Heart left ventricle (tissue), 16 donors: ENCODE measurements at regions not wholly inside any gene's neighbourhood (a gene's known extent, or its start where the extent isn't known, plus 50 kb on each side); places are given as distances from the start of the nearest gene placed in this dataset.

Source experiments
- ATAC-seq, 4 donors: fragments of 200-7000 bp; cut with Tn5 transposase; one replicate each; pipeline ENCODE4 v1.9.1; 2020 to 2022; ENCODE audit warnings: moderate library complexity in 4 of 4, mild to moderate bottlenecking in 3 of 4, moderate number of reproducible peaks in 1 of 4
- DNase-seq, 5 donors: peaks; one replicate each; pipeline ENCODE4 v3.0.0-alpha.2; 2020
- H3K27ac ChIP-seq, 12 donors: fragments of 200-600 bp; sonication (generic) in 4 of 12; one replicate each; pipeline versions ENCODE4 v1.5.0 to v1.8.0; 2016 to 2022; ENCODE audit warnings: mild to moderate bottlenecking in 2 of 12
- H3K27me3 ChIP-seq, 9 donors: fragments of 200-600 bp; sonication (generic) in 2 of 9; one replicate each; pipeline versions ENCODE4 v1.5.1 to v1.8.0; 2016 to 2022; ENCODE audit warnings: mild to moderate bottlenecking in 3 of 9
- H3K36me3 ChIP-seq, 9 donors: fragments of 200-600 bp; sonication (generic) in 2 of 9; one replicate each; pipeline versions ENCODE4 v1.5.0 to v1.8.0; 2018 to 2022; ENCODE audit warnings: mild to moderate bottlenecking in 2 of 9
- H3K4me1 ChIP-seq, 12 donors: fragments of 200-600 bp; sonication (generic) in 4 of 12; one replicate each; pipeline versions ENCODE4 v1.5.0 to v1.8.0; 2016 to 2022; ENCODE audit warnings: mild to moderate bottlenecking in 3 of 12
- H3K4me3 ChIP-seq, 12 donors: fragments of 200-600 bp; sonication (generic) in 4 of 12; one replicate each; pipeline versions ENCODE4 v1.5.0 to v1.8.0; 2017 to 2022; ENCODE audit warnings: mild to moderate bottlenecking in 9 of 12, moderate library complexity in 4 of 12
- H3K9me3 ChIP-seq, 12 donors: fragments of 200-600 bp; sonication (generic) in 4 of 12; one replicate each; pipeline versions ENCODE4 v1.5.0 to v1.8.0; 2016 to 2022; ENCODE audit warnings: mild to moderate bottlenecking in 1 of 12
- POLR2A ChIP-seq, 2 donors: fragments of 450-650 bp; IDR thresholded peaks; one replicate each; pipeline ENCODE4 v1.6.1; 2017; ENCODE audit warnings: antibody characterized with exemption in 2 of 2, mild to moderate bottlenecking in 2 of 2, moderate library complexity in 2 of 2
- WGBS, 4 donors: extraction: QIAGEN DNeasy Blood & Tissue Kit in 2 of 4; methylation state at CpG; one replicate each; pipeline versions ENCODE4 v1.1.5 to v1.1.7; 2013 to 2018; 5-methylcytosine and 5-hydroxymethylcytosine counted together
- intact Hi-C, 10 donors: fragments of 100-400 bp; cut with DNase I; formaldehyde crosslinking; loops; one replicate each; pipeline versions ENCODE4 v1.11.1 to v1.14.2; 2022
- TF ChIP-seq, protein P1 (sequence below), 12 donors: fragments of 200-600 bp; sonication (generic) in 4 of 12; IDR thresholded peaks; one replicate each; pipeline versions ENCODE4 v1.5.0 to v1.8.0; 2018 to 2022; ENCODE audit warnings: antibody characterized with exemption in 12 of 12, mild to moderate bottlenecking in 5 of 12
- donor health status: ischemic (EF 13 %, LVEDD 7.1; RV severe dilation, severe dysfunction).
- donor health status: healthy with polysubstance abuse.
- donor health status: DM: no; HTN: yes; CAD: no.
- donor health status: DM: no; HTN: no; CAD: no.
- donor health status: ischemic (EF 25% LVEDD 6.9; RV normal size, moderate dysfunction).
- donor health status: ischemic (EF 25% LVEDD 5.7; RV mildly dilated, moderate dysfunction).
- donor health status: healthy.
- donor health status: DM: yes; HTN: yes; CAD: no.
- donor health status: ischemic (EF 35%, LVEDD 5.7; RV mildly dilated, moderate dysfunction).
- donor health status: nonischemic (EF 11% LVEDD 7.7; RV severe dilation, severe dysfunction).
- donor health status: DM: yes; HTN: yes; CAD: no.
- donor health status: PGD.
- donor health status: ischemic (EF 29% LVEDD 5.4; RV normal size, mild dysfunction).
- donor health status: nonischemic (EF 23%, LVEDD 6.1; RV moderate dilation, normal function).

- intact Hi-C loops: no loop called here
- H3K27ac ChIP-seq: no peak overlapping the region
- no peaks in the 10 kb centered on the region for H3K36me3 ChIP-seq
- no peak overlapping the region for H3K4me3 ChIP-seq
- WGBS, 4 donors: 87 to 95% (median 92%) methylated on average over 7 of the region's 7 CpGs
- no peak for TF ChIP-seq POLR2A (IDR thresholded peaks at IDR 0.05)
- TF ChIP-seq, protein P1, sequence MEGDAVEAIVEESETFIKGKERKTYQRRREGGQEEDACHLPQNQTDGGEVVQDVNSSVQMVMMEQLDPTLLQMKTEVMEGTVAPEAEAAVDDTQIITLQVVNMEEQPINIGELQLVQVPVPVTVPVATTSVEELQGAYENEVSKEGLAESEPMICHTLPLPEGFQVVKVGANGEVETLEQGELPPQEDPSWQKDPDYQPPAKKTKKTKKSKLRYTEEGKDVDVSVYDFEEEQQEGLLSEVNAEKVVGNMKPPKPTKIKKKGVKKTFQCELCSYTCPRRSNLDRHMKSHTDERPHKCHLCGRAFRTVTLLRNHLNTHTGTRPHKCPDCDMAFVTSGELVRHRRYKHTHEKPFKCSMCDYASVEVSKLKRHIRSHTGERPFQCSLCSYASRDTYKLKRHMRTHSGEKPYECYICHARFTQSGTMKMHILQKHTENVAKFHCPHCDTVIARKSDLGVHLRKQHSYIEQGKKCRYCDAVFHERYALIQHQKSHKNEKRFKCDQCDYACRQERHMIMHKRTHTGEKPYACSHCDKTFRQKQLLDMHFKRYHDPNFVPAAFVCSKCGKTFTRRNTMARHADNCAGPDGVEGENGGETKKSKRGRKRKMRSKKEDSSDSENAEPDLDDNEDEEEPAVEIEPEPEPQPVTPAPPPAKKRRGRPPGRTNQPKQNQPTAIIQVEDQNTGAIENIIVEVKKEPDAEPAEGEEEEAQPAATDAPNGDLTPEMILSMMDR (IDR thresholded peaks at IDR 0.05): no peak
- H3K27me3 ChIP-seq: no peaks in the 10 kb centered on the region
- peaks cover 0 to 8% (median 0%) of the 10 kb centered on the region in 12 donors for H3K9me3 ChIP-seq
- DNase-seq: no peak
- peaks cover 0 to 5% (median 0%) of the 10 kb centered on the region in 12 donors for H3K4me1 ChIP-seq
- no peak for ATAC-seq
Measured at GRCh38 chrX:8374041-8374825, 90.4 kb upstream of the VCX3B start.

DNA sequence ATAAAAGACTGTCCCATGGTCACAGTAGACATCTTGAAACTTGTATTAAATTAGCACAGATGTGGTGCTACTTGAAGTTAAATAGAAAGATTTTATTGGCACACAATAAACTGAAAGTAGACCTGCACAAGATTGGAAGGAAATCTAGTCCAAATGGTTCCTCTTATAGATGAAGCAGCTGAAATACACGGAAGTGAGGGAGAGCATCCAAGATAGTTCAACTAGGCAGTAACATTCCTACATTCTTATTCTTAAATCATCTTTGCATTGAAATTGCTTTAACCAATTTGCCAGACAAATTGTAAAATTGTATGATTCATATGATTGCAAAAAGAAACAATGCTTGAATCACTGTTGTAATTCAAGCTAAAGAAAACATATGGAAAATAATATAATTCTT is 87.6 kb upstream of the VCX3B start:
- no peak overlapping the region for H3K4me3 ChIP-seq
- TF ChIP-seq, protein P1 (IDR thresholded peaks at IDR 0.05): no peak
- no peak for TF ChIP-seq POLR2A (IDR thresholded peaks at IDR 0.05)

DNA sequence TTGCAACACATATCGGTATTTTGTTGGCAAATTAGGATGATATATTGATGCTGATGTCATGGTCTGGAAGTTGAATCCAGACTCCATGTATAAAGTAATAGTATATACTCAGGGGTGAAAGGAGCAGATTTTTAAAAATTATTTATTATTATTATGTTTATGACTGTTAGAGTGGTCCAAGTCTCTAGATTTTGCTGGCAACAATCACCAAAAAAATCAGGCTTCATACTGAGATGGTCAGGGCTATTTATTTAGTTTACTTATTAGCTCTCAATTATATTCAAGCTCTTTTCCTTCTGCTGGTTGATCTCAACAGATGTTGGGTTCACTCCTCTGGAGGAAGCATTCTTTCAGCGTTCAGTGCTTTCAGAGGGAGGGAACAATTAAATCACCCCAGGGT is 73.9 kb upstream of the VCX3B start:
- no peaks in the 10 kb centered on the region for H3K9me3 ChIP-seq
- intact Hi-C loops: no loop called here
- no peak overlapping the region for H3K4me3 ChIP-seq
- H3K27ac ChIP-seq: no peak overlapping the region
- ATAC-seq (no peak), DNase-seq (no peak)
- TF ChIP-seq, protein P1 (IDR thresholded peaks at IDR 0.05): no peak
- no peak for TF ChIP-seq POLR2A (IDR thresholded peaks at IDR 0.05)
- 76 to 87% (median 82%) methylated on average over 2 of the region's 2 CpGs for WGBS, 4 donors
- H3K36me3 ChIP-seq: no peaks in the 10 kb centered on the region
- H3K27me3 ChIP-seq: no peaks in the 10 kb centered on the region
- no peaks in the 10 kb centered on the region for H3K4me1 ChIP-seq

More for the DNA sequence above, 87.6 kb upstream of the VCX3B start:
- H3K27ac ChIP-seq: no peak overlapping the region
- H3K9me3 ChIP-seq: peaks cover 0 to 8% (median 0%) of the 10 kb centered on the region in 12 donors
- 47 to 75% (median 51%) methylated on average over 1 of the region's 1 CpG for WGBS, 4 donors
- ATAC-seq: no peak
- H3K36me3 ChIP-seq: no peaks in the 10 kb centered on the region
- H3K27me3 ChIP-seq: no peaks in the 10 kb centered on the region
- intact Hi-C loops: no loop called here
- no peaks in the 10 kb centered on the region for H3K4me1 ChIP-seq
- no peak for DNase-seq

DNA sequence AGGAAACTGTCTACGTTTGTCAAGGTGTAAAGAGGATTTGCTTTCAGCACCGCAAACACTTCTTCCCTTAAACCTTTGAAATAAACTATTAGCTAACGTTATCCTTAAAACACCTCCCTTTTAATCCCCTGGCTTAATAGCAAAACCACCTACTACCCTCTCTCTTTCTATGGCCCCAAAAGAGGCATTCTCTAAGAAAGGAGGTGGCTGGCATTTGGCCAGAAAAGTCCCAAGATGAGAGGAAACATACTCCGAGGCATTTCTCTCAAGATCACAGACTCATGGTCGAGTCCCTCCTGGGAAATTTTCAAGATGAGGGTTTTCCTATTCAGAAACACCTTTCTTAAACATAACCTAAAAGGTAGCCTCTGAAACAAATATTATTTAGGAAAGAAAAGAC is 60.6 kb upstream of the VCX3B start:
- no peaks in the 10 kb centered on the region for H3K27me3 ChIP-seq
- H3K4me1 ChIP-seq: peaks cover 0 to 9% (median 0%) of the 10 kb centered on the region in 12 donors
- peaks cover 0 to 4% (median 0%) of the 10 kb centered on the region in 12 donors for H3K9me3 ChIP-seq
- no peak overlapping the region for H3K27ac ChIP-seq
- WGBS, 4 donors: 42 to 59% (median 51%) methylated on average over 5 of the region's 5 CpGs
- TF ChIP-seq, protein P1 (IDR thresholded peaks at IDR 0.05): no peak
- TF ChIP-seq POLR2A (IDR thresholded peaks at IDR 0.05): no peak
- DNase-seq: no peak
- intact Hi-C loops: no loop called here
- no peaks in the 10 kb centered on the region for H3K36me3 ChIP-seq
- H3K4me3 ChIP-seq: no peak overlapping the region
- ATAC-seq: no peak
